HG03135 (cell line): ENCODE measurements at regions not wholly inside any gene's neighbourhood (a gene's known extent, or its start where the extent isn't known, plus 50 kb on each side); places are given as distances from the start of the nearest gene placed in this dataset.

Experiments
- ATAC-seq: cut with Tn5 transposase; IDR thresholded peaks from one replicate; pipeline ENCODE4 v1.9.1; 2021; ENCODE audit warnings: mild to moderate bottlenecking, moderate library complexity; ENCODE audit not compliant: unreplicated experiment

- no peak for ATAC-seq
Measured at GRCh38 chr12:92615086-92615485, 87.7 kb upstream of the PLEKHG7 start.

GRCh38 chr12:92614502-92614901 is 88.3 kb upstream of the PLEKHG7 start:
- ATAC-seq, result no peak

- ATAC-seq, result no peak
Measured at GRCh38 chr12:92614001-92614400, 88.8 kb upstream of the PLEKHG7 start.

- no peak for ATAC-seq
Measured at GRCh38 chr12:92612611-92613010, 90.2 kb upstream of the PLEKHG7 start.

GRCh38 chr12:92608151-92609091 is 94.4 kb upstream of the PLEKHG7 start:
- ATAC-seq, result no peak

- no peak for ATAC-seq
Measured at GRCh38 chr12:92606956-92607355, 95.8 kb upstream of the PLEKHG7 start.

DNA sequence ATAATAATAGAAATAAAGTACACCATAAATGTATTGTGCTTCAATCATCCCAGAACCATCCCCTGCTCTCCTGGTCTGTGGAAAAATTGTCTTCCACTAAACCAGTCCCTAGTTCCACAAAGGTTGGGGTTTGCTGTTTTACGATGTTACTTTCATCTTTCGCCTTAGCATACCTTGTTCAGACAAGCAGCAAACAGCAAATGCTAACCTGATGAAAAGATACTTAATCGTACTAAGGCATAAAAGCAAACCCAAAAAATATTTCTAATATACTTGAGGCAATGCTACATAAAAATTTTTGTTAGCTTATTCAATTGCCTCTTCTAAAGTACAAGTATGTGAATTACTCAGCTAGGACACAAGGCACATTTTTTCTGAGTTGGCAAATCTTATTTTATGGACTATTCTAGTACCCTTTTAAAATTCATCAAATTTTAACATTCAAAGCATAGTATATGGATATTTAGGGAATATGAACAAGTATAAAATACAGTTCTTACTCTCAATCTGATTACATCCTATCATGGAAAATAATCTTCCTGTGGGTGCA is 97.1 kb upstream of the PLEKHG7 start:
- no peak for ATAC-seq

- no peak for ATAC-seq
Measured at GRCh38 chr12:92604786-92605185, 98.0 kb upstream of the PLEKHG7 start.

DNA sequence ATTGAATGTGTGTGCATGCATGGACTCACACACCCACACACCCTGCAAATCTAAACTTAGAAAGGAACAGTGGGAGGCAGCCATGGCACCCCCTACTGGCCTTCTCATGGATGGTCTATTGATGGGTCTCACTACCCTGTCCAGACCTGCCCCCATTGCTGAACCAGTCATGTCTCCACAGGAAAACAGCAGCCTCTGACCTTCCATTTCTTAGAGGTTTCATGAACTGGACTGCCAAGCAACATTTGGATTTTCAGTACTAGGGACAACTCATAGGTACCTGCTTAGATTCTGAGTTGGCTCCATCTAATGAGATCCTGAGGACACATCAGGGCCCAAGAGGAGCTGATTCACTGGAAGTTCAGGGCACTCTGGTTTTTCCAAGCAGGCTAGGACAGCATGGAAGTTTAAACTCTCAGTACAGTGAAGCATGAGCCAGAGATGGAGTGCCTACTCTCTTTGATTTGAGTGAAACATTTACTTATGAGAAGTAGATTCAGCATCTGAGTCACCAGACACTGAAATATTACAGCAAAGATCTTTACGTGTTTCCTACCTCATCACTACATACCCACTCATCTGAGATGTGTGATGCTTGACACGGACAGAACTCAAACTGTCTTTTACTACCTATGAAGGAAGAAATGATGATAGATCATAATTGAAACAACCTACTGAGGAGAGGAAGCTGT is 98.9 kb upstream of the PLEKHG7 start:
- no peak for ATAC-seq

DNA sequence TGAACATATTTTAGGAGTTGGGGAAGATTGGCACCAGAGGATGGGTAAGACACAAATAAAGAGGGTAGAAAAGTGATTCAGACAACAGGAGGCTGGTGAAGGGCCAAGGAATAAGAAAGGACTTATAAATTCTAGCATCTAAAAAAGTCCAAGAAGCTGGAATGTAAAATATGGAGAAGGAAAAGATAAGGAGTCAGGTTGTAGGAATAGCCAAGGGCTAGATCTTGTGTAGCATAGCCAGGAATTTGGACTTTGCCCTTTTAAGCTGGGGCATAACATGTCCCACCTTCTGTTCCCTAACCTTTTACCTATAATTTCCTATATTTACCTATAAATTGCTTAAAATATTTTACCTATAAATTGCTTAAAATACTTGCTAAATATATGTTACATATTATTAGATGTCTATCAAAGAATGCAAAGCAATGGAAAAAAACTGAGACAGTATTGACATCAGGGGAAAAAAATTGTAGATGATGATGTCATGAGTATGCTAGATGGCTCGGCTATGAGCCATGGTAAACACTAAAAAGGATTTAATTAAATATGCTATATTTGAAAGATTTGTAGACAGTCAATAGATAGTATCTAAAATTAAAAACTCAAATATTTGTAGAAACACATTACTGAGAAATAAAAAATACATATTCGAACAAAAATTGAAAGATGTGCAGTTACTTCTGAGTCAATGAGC is 99.7 kb upstream of the PLEKHG7 start:
- no peak for ATAC-seq

DNA sequence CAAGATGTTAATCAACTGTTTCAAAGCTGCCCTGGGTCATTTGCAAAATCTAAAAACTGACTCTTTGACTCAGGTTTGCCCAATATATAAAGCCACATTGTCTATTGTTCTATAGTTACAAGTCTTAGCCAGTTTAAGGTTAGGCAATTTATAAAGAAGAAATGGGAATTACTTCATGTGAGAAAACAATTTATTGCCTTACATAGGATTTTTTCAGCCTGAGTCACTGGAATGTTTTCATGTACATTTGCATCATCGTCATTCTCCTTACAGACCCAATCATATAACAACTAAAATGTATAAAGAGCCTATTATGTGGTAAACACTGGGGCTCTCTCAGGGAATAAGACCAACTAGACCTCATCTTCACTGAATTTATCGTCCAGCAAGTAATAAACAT is 100.3 kb upstream of the PLEKHG7 start:
- no peak for ATAC-seq

DNA sequence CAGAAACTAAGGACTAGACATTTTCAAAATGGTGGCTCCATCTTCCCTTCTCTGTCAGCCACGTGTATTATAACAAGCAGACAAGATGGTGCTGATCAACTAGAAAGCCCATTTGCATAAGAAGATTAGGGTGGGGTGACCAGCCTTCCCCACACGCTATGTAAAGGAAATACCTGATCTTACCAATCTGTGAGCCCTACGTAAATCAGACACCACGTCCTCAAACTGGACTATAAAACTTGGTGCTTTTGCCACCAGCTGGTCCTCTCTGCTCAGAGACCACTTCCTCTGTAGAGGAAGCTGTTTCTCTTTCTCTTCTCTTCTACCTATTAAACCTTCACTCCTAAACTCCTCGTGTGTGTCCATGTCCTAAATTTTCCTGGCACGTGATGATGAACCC is 101.1 kb upstream of the PLEKHG7 start:
- ATAC-seq, result no peak

DNA sequence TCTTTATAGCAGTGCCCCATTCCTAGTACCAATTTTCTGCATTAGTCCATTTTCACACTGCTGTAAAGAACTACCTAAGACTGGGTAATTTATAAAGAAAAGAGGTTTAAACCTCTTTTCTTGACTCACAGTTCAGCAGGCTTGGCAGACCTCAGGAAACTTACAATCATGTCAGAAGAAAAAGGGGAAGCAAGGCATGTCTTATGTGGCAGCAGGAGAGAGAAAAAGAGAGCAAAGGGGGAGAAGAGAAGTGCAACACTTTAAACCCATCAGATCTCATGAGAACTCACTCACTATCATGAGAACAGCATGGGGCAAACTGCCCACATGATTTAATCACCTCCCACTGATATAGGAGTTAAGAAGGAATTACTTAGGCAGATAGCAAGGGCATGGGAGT is 101.6 kb upstream of the PLEKHG7 start:
- no peak for ATAC-seq

DNA sequence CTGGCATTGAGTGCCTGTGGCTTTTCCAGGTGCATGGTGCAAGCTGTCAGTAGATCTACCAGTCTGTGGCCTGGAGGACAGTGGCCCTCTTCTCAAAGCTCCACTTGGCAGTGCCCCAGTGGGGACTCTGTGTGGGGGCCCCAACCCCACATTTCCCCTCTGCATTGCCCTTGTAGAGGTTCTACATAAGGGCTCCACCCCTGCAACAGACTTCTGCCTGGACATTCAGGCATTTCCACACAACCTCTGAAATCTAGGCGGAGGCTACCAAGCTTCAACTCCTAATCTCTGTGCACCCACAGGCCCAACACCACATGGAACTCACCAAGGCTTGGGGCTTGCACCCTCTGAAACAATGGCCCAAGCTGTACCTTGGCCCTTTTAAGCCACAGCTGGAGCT is 102.7 kb upstream of the PLEKHG7 start:
- no peak for ATAC-seq

- ATAC-seq, result no peak
Measured at GRCh38 chr12:92597997-92598396, 104.8 kb upstream of the PLEKHG7 start.

DNA sequence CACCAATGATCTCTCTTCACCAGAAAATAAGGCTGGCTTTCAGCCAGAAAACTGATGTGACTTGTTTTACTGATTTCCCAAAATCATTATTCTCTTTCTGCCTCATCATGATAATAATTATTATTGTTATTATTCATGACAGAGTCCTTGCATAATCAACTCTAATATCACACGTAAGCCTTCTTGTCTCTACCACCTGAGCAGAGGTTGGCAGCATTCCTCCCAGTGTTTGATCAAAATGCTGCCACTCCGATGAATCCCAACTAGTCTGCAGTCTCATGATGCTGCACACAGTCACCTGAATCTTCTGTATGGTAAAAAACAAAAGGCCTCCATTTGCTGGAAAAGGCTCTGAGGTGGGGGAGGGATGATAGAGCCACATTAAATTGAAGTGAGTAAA is 105.7 kb upstream of the PLEKHG7 start:
- no peak for ATAC-seq

DNA sequence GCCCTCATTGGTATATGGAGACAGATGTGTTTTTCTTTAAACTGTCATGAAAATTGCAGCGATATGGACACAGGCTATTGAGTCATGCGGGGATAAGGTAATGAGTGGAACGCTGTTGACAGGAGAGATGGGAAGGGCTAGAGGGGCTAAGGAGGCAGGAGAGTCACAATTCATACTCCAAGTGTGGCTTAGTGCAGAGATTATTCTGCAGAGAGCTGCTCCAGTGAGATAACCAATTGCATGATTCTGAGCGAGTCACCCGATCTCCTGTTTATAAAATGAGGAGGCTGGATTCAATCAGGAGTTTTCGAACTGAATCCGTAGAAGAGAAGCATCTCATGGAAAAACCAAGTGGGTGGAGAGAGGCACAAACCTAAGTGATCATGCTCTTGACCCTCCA is 106.4 kb upstream of the PLEKHG7 start:
- ATAC-seq, result no peak

- no peak for ATAC-seq
Measured at GRCh38 chr12:92595663-92596062, 107.1 kb upstream of the PLEKHG7 start.

GRCh38 chr12:92593734-92594402 is 108.9 kb upstream of the PLEKHG7 start:
- peak; percentile 100 for ATAC-seq

DNA sequence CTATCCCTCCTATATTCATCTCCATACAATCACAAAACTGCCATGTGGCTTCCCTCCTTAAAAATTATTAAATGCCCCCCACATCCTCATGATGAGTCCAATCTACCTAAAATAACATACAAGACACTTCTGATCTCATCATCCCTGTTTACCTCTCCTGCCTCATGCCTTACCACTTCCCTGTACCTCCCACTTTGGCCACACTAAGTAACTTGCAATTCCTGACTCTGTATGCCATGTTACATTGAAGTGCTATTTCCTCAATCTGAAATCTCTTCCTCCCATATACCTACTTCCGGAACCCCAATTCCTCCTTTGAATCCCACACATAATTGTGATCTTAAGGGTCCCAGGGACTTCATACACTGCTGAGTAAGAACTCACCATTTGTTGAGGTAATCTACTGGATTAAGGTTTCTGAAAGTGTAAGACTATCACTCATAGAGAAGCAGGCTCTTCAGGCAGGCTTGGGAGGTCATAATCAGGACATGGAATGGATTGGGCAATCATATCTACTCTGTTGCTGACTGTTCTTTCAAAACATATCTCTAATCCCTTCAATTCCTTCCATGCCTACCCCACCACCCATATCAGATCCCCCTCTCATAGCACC is 117.6 kb upstream of the PLEKHG7 start:
- no peak for ATAC-seq
